ENCODE measurements at regions not wholly inside any gene's neighbourhood (a gene's known extent, or its start where the extent isn't known, plus 50 kb on each side); places are given as distances from the start of the nearest gene placed in this dataset.

DNA sequence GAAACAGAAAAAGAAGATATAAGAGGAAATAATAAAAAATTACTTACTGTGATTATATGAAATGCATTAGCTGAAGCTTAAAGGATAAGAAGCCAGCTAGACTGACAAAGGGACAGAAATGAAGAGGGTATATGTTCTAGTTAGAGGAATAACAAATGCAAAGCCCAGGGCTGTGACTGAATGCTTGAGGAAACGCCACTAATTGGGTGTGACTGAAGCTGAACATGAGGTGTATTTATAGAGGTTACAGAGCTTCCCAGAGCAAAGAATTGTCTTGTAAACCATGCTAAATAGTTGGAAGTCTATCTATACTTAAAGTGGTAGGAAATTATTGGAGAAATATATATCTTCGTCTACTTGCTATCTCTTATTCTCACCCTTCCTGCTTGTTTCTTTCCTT, 77.7 kb upstream of the PLPPR5 start:
- H3K4me3 Mint-ChIP-seq = no peak overlapping the region
- TF ChIP-seq, protein P1, sequence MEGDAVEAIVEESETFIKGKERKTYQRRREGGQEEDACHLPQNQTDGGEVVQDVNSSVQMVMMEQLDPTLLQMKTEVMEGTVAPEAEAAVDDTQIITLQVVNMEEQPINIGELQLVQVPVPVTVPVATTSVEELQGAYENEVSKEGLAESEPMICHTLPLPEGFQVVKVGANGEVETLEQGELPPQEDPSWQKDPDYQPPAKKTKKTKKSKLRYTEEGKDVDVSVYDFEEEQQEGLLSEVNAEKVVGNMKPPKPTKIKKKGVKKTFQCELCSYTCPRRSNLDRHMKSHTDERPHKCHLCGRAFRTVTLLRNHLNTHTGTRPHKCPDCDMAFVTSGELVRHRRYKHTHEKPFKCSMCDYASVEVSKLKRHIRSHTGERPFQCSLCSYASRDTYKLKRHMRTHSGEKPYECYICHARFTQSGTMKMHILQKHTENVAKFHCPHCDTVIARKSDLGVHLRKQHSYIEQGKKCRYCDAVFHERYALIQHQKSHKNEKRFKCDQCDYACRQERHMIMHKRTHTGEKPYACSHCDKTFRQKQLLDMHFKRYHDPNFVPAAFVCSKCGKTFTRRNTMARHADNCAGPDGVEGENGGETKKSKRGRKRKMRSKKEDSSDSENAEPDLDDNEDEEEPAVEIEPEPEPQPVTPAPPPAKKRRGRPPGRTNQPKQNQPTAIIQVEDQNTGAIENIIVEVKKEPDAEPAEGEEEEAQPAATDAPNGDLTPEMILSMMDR (IDR thresholded peaks at IDR 0.05) = no peak
- no peak for TF ChIP-seq EZH2 (IDR thresholded peaks at IDR 0.05; ENCODE audit: borderline replicate concordance, insufficient read depth, low read depth, low read length, poor library complexity, severe bottlenecking)
- CTCF ChIA-PET = no interaction called here
- H3K27ac Mint-ChIP-seq = no peak overlapping the region
- no peaks in the 10 kb centered on the region for H3K4me1 ChIP-seq (ENCODE audit: control insufficient read depth in 2 of 2, insufficient read depth in 2 of 2, low read length in 2 of 2)
- DNase-seq = no peak
- H3K79me2 ChIP-seq (ENCODE audit: control insufficient read depth, insufficient read depth, low read length) = no peaks in the 10 kb centered on the region
- H3K27me3 Mint-ChIP-seq = no peaks in the 10 kb centered on the region
- H3K4me1 Mint-ChIP-seq = no peaks in the 10 kb centered on the region
- H3K27me3 ChIP-seq (replicated peaks in 1 of 4; ENCODE audit: control extremely low read depth in 1 of 4, control insufficient read depth in 3 of 4, insufficient read depth in 4 of 4, low read length in 3 of 4) = no peaks in the 10 kb centered on the region
- H4K20me1 ChIP-seq (ENCODE audit: control insufficient read depth, insufficient read depth, low read length, poor library complexity, severe bottlenecking) = no peaks in the 10 kb centered on the region
- no peaks in the 10 kb centered on the region for H3K36me3 ChIP-seq (replicated peaks in 1 of 2; ENCODE audit: control extremely low read depth in 1 of 2, control insufficient read depth in 1 of 2, extremely low read depth in 1 of 2, insufficient read depth in 2 of 2, low read length in 1 of 2)
- no peak overlapping the region for H3K9ac ChIP-seq (ENCODE audit: low read length)
- H3K27ac ChIP-seq (ENCODE audit: low read length in 2 of 2) = no peak overlapping the region
- no peak for ATAC-seq (ENCODE audit: low read depth)
- no peak overlapping the region for H3K4me3 ChIP-seq (ENCODE audit: control extremely low read depth in 1 of 5, extremely low read depth in 1 of 5, insufficient read depth in 1 of 5, low read depth in 2 of 5, low read length in 4 of 5)
- POLR2A ChIA-PET = no interaction called here
- WGBS (ENCODE audit: insufficient coverage) = 78% methylated on average over 1 of the region's 2 CpGs
- H3K9me3 Mint-ChIP-seq (ENCODE audit: insufficient read depth) = no peaks in the 10 kb centered on the region
- H3K4me2 ChIP-seq (replicated peaks; ENCODE audit: low read depth, low read length, poor library complexity, severe bottlenecking) = no peak overlapping the region
- H2AFZ ChIP-seq (ENCODE audit: insufficient read depth, low read depth, low read length, poor library complexity, severe bottlenecking) = no peak overlapping the region
- intact Hi-C loops (cut with micrococcal nuclease) = no loop called here
- peaks cover 0 to 3% (median 1%) of the 10 kb centered on the region in 3 donors for H3K9me3 ChIP-seq (ENCODE audit: control extremely low read depth in 1 of 3, control insufficient read depth in 2 of 3, insufficient read depth in 1 of 3, low read length in 2 of 3)

DNA sequence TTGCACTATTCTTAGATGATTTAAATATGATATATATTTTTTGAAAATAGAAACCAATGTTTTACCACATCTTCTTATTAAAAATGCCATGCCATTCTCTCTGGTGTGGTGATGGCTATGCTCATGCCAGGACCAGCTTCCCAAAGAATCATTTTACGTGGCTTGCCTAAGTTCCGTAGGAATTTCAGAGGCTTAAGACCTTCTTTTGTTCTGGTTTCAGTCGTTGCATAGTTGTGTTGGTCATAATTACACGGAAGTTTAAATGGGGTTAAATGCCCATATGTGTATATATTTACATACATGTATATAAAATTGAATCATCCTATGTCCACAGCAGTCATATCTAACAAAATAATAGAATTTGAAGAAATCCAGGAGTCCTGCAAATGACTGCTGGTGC, 78.7 kb upstream of the PLPPR5 start:
- Histone ChIP-seq H2AFZ (ENCODE audit: insufficient read depth, low read depth, low read length, poor library complexity, severe bottlenecking) (no peak overlapping the region), H3K9me3 (ENCODE audit: control extremely low read depth in 1 of 3, control insufficient read depth in 2 of 3, insufficient read depth in 1 of 3, low read length in 2 of 3) (peaks cover 0 to 3% (median 0%) of the 10 kb centered on the region in 3 donors), H3K4me3 (ENCODE audit: control extremely low read depth in 1 of 5, extremely low read depth in 1 of 5, insufficient read depth in 1 of 5, low read depth in 2 of 5, low read length in 4 of 5) (no peak overlapping the region), H4K20me1 (ENCODE audit: control insufficient read depth, insufficient read depth, low read length, poor library complexity, severe bottlenecking) (no peaks in the 10 kb centered on the region), H3K9ac (ENCODE audit: low read length) (no peak overlapping the region), H3K36me3 (replicated peaks in 1 of 2; ENCODE audit: control extremely low read depth in 1 of 2, control insufficient read depth in 1 of 2, extremely low read depth in 1 of 2, insufficient read depth in 2 of 2, low read length in 1 of 2) (no peaks in the 10 kb centered on the region), H3K27ac (ENCODE audit: low read length in 2 of 2) (no peak overlapping the region), H3K4me2 (replicated peaks; ENCODE audit: low read depth, low read length, poor library complexity, severe bottlenecking) (no peak overlapping the region), H3K27me3 (replicated peaks in 1 of 4; ENCODE audit: control extremely low read depth in 1 of 4, control insufficient read depth in 3 of 4, insufficient read depth in 4 of 4, low read length in 3 of 4) (no peaks in the 10 kb centered on the region), H3K4me1 (ENCODE audit: control insufficient read depth in 2 of 2, insufficient read depth in 2 of 2, low read length in 2 of 2) (no peaks in the 10 kb centered on the region), H3K79me2 (ENCODE audit: control insufficient read depth, insufficient read depth, low read length) (no peaks in the 10 kb centered on the region)
- ATAC-seq (ENCODE audit: low read depth) (no peak), DNase-seq (no peak)
- Mint-ChIP-seq H3K4me1 (no peaks in the 10 kb centered on the region), H3K27ac (no peak overlapping the region), H3K9me3 (ENCODE audit: insufficient read depth) (no peaks in the 10 kb centered on the region), H3K4me3 (no peak overlapping the region), H3K27me3 (no peaks in the 10 kb centered on the region)
- CTCF ChIA-PET = no interaction called here
- TF ChIP-seq, protein P1 (IDR thresholded peaks at IDR 0.05) = no peak
- no peak for TF ChIP-seq EZH2 (IDR thresholded peaks at IDR 0.05; ENCODE audit: borderline replicate concordance, insufficient read depth, low read depth, low read length, poor library complexity, severe bottlenecking)
- no CpG with 5 or more reads among the region's 4 CpGs for WGBS (ENCODE audit: insufficient coverage)
- POLR2A ChIA-PET = no interaction called here
- intact Hi-C loops (cut with micrococcal nuclease) = no loop called here

Measured in B cell (primary cell).